H1 (cell line): ENCODE measurements at regions not wholly inside any gene's neighbourhood (a gene's known extent, or its start where the extent isn't known, plus 50 kb on each side); places are given as distances from the start of the nearest gene placed in this dataset.

Experiments used
- POLR2AphosphoS5 ChIP-seq: IDR thresholded peaks from 2 replicates; pipeline ENCODE4 v1.6.1; 2011; ENCODE audit warnings: low read depth, low read length
- SP1 ChIP-seq: IDR thresholded peaks from 2 replicates; pipeline ENCODE4 v1.6.1; 2011; ENCODE audit warnings: low read depth, low read length
- TF ChIP-seq, protein P1 (sequence below), 3 experiments: IDR thresholded peaks; 1 replicate in 2 of 3; 2 replicates in 1 of 3; pipeline versions ENCODE4 v1.5.1 to v1.6.1; 2011; ENCODE audit warnings: low read length in 3 of 3, mild to moderate bottlenecking in 3 of 3, inconsistent platforms in 2 of 3, low read depth in 1 of 3, moderate library complexity in 1 of 3; ENCODE audit not compliant: insufficient read depth in 1 of 3; ENCODE audit errors: control extremely low read depth in 1 of 3

DNA sequence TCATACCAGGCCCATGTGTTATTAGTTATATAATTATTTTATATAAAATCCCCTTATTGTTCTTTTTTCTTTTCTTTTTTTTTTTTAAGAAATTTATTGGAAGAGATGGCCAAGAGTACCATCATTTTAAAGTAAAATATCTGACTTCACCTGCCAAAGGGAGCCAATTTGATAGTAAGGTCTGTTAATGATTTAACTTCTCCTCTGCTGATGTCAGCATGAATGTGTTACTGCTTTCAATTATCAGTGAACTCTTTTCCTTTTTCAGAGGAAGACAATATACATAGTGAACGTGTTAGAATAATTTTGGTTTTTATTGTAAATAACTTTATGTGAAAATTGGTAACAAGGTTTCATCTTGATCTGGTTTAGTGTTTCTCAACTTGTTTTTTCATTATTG lies 409.6 kb downstream of the SH3GL2 start:
- TF ChIP-seq POLR2AphosphoS5 = no peak
- no peak for TF ChIP-seq SP1
- TF ChIP-seq, protein P1, sequence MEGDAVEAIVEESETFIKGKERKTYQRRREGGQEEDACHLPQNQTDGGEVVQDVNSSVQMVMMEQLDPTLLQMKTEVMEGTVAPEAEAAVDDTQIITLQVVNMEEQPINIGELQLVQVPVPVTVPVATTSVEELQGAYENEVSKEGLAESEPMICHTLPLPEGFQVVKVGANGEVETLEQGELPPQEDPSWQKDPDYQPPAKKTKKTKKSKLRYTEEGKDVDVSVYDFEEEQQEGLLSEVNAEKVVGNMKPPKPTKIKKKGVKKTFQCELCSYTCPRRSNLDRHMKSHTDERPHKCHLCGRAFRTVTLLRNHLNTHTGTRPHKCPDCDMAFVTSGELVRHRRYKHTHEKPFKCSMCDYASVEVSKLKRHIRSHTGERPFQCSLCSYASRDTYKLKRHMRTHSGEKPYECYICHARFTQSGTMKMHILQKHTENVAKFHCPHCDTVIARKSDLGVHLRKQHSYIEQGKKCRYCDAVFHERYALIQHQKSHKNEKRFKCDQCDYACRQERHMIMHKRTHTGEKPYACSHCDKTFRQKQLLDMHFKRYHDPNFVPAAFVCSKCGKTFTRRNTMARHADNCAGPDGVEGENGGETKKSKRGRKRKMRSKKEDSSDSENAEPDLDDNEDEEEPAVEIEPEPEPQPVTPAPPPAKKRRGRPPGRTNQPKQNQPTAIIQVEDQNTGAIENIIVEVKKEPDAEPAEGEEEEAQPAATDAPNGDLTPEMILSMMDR (IDR thresholded peaks at IDR 0.05; ENCODE audit: control extremely low read depth in 1 of 3, insufficient read depth in 1 of 3, low read depth in 1 of 3, low read length in 3 of 3) = no peak
